Endothelial cell of umbilical vein (primary cell): ENCODE measurements at regions not wholly inside any gene's neighbourhood (a gene's known extent, or its start where the extent isn't known, plus 50 kb on each side); places are given as distances from the start of the nearest gene placed in this dataset.

ENCODE experiments used
- BruUV-seq: library from RNA; stranded (reverse); fragments of 400-500 nt; replicated peaks from 2 replicates; lab custom pipeline; 2021; lab: Mats Ljungman, UMichigan
- CTCF ChIA-PET: fragments of 300-600, 350-600 bp; sonication (Branson Sonifier 250); formaldehyde crosslinking; loops from one replicate; lab custom pipeline; 2021; ENCODE audit warnings: antibody characterized with exemption, inconsistent platforms; lab: Charles Lee
- POLR2A ChIA-PET: fragments of 300-600, 350-600 bp; sonication (Branson Sonifier 250); formaldehyde crosslinking; loops from one replicate; lab custom pipeline; 2021; ENCODE audit warnings: antibody characterized with exemption, inconsistent platforms; lab: Charles Lee
- DNase-seq: peaks from one replicate; pipeline ENCODE4 v3.0.0-alpha.2; 2011; ENCODE audit warnings: low read depth, low spot score
- FAIRE-seq: peaks from 2 replicates; lab custom pipeline; 2011; peaks lifted over from hg19 to GRCh38; lab: Jason Lieb, UNC
- H2AFZ ChIP-seq: 2 replicates; pipeline ENCODE4 v1.6.0; 2012; ENCODE audit warnings: low read depth, low read length, control low read depth, inconsistent platforms
- H3K27ac ChIP-seq: 2 replicates; pipeline ENCODE4 v1.5.1; 2011; ENCODE audit warnings: low read depth, mild to moderate bottlenecking, control low read depth, low read length, moderate library complexity; ENCODE audit not compliant: insufficient read depth
- H3K27me3 ChIP-seq, 2 experiments: 2 replicates each; pipeline versions ENCODE4 v1.6.0 to v1.6.1; 2011; ENCODE audit warnings: low read length in 2 of 2, mixed read lengths in 1 of 2; ENCODE audit not compliant: control insufficient read depth in 2 of 2, insufficient read depth in 2 of 2
- H3K36me3 ChIP-seq, 2 experiments: 2 replicates in 1 of 2; 3 replicates in 1 of 2; pipeline ENCODE4 v1.5.1; 2011; ENCODE audit warnings: low read length in 2 of 2, mild to moderate bottlenecking in 1 of 2, moderate library complexity in 1 of 2; ENCODE audit not compliant: control insufficient read depth in 2 of 2, insufficient read depth in 2 of 2; ENCODE audit errors: extremely low read depth in 1 of 2
- H3K4me1 ChIP-seq: 3 replicates; pipeline ENCODE4 v1.5.1; 2011; ENCODE audit warnings: mild to moderate bottlenecking, low read length; ENCODE audit not compliant: control insufficient read depth, insufficient read depth; ENCODE audit errors: extremely low read depth
- H3K4me2 ChIP-seq: 2 replicates; pipeline ENCODE4 v1.6.1; 2011; ENCODE audit warnings: low read length, control low read depth, mixed read lengths; ENCODE audit not compliant: insufficient read depth
- H3K4me3 ChIP-seq, 3 experiments: fragments of 200-600 bp in 1 of 3; sonication (generic), shearing (Covaris generic) in 1 of 3; replicated peaks in 1 of 3; 2 replicates each; pipeline ENCODE4 v1.5.1; 2011 to 2016; ENCODE audit warnings: control low read depth in 3 of 3, low read length in 3 of 3, mild to moderate bottlenecking in 2 of 3, inconsistent platforms in 1 of 3, low read depth in 1 of 3, moderate library complexity in 1 of 3; ENCODE audit not compliant: insufficient read depth in 1 of 3
- H3K79me2 ChIP-seq: 2 replicates; pipeline ENCODE4 v1.6.0; 2012; ENCODE audit warnings: low read length, inconsistent platforms; ENCODE audit not compliant: control insufficient read depth, insufficient read depth
- H3K9ac ChIP-seq: replicated peaks from 2 replicates; pipeline ENCODE3; 2011; ENCODE audit warnings: low read length, control low read depth; ENCODE audit not compliant: insufficient read depth; ENCODE audit errors: extremely low read depth
- H3K9me1 ChIP-seq: replicated peaks from 3 replicates; pipeline ENCODE4 v1.6.0; 2011; ENCODE audit warnings: mild to moderate bottlenecking, low read length; ENCODE audit not compliant: control insufficient read depth, insufficient read depth; ENCODE audit errors: extremely low read depth
- H3K9me3 ChIP-seq: replicated peaks from 2 replicates; pipeline ENCODE4 v1.5.1; 2012; ENCODE audit warnings: low read length, inconsistent platforms; ENCODE audit not compliant: control insufficient read depth, insufficient read depth
- H4K20me1 ChIP-seq: replicated peaks from 2 replicates; pipeline ENCODE3; 2011; ENCODE audit warnings: mild to moderate bottlenecking, low read length; ENCODE audit not compliant: control insufficient read depth, insufficient read depth; ENCODE audit errors: extremely low read depth
- EZH2 ChIP-seq: IDR thresholded peaks from 2 replicates; pipeline ENCODE4 v1.6.1; 2012; ENCODE audit warnings: borderline replicate concordance, low read depth, mild to moderate bottlenecking, moderate library complexity, low read length, inconsistent platforms; ENCODE audit not compliant: severe bottlenecking
- FOS ChIP-seq: IDR thresholded peaks from 2 replicates; pipeline ENCODE4 v1.6.1; 2011; ENCODE audit warnings: mild to moderate bottlenecking, low read length, moderate library complexity, borderline replicate concordance; ENCODE audit not compliant: insufficient read depth
- GATA2 ChIP-seq: IDR thresholded peaks from 2 replicates; pipeline ENCODE4 v1.7.0; 2011; ENCODE audit warnings: low read depth, mild to moderate bottlenecking, moderate library complexity, mixed read lengths, low read length; ENCODE audit not compliant: insufficient read length, insufficient read depth
- JUN ChIP-seq: IDR thresholded peaks from 2 replicates; pipeline ENCODE4 v1.6.1; 2011; ENCODE audit warnings: borderline replicate concordance, low read depth; ENCODE audit not compliant: insufficient read length, insufficient read depth
- POLR2A ChIP-seq: IDR thresholded peaks from 2 replicates; pipeline ENCODE4 v1.6.1; 2012; ENCODE audit warnings: low read depth, mild to moderate bottlenecking, control low read depth, low read length
- POLR2AphosphoS5 ChIP-seq: IDR thresholded peaks from 2 replicates; pipeline ENCODE4 v1.6.1; 2012; ENCODE audit warnings: low read depth, mild to moderate bottlenecking, control low read depth, low read length, moderate library complexity; ENCODE audit not compliant: insufficient read depth
- dilution Hi-C: fragments of 300-500 bp; cut with MboI; formaldehyde crosslinking; loops from one replicate; pipeline ENCODE4 v1.15.0; 2019; ENCODE audit warnings: low sequenced_read_pairs; ENCODE audit not compliant: extremely low pct_ligation_motif_present
- intact Hi-C: fragments of 100-400 bp; cut with micrococcal nuclease; formaldehyde crosslinking; loops from one replicate; pipeline ENCODE4 v1.10.0; 2022
- TF ChIP-seq, protein P1 (sequence below): IDR thresholded peaks from 2 replicates; pipeline ENCODE4 v1.6.1; 2011; ENCODE audit not compliant: insufficient read depth, insufficient read length
- TF ChIP-seq, protein P2 (sequence below), 2 donors: IDR thresholded peaks; 1 replicate in 1 of 2; 2 replicates in 1 of 2; pipeline ENCODE4 v1.5.1; 2011; ENCODE audit warnings: low read length in 2 of 2, mild to moderate bottlenecking in 2 of 2, moderate library complexity in 2 of 2, control low read depth in 1 of 2, inconsistent platforms in 1 of 2, low read depth in 1 of 2; ENCODE audit not compliant: insufficient read depth in 1 of 2; ENCODE audit errors: extremely low read depth in 1 of 2

GRCh38 chr2:217382794-217383193 lies 522.9 kb upstream of the TNP1 start:
- no peak overlapping the region for H3K4me3 ChIP-seq
- H3K27me3 ChIP-seq = no peaks in the 10 kb centered on the region
- BruUV-seq = no TSS peak
- intact Hi-C loops (no loop called here), dilution Hi-C loops (no loop called here)
- no peak overlapping the region for H3K27ac ChIP-seq
- POLR2A ChIA-PET = no interaction called here
- H3K9ac ChIP-seq = no peak overlapping the region
- H3K79me2 ChIP-seq = no peaks in the 10 kb centered on the region
- H2AFZ ChIP-seq = no peak overlapping the region
- no peaks in the 10 kb centered on the region for H4K20me1 ChIP-seq
- TF ChIP-seq POLR2A (no peak), GATA2 (no peak), FOS (no peak), EZH2 (no peak), JUN (no peak), POLR2AphosphoS5 (no peak)
- TF ChIP-seq, protein P1, sequence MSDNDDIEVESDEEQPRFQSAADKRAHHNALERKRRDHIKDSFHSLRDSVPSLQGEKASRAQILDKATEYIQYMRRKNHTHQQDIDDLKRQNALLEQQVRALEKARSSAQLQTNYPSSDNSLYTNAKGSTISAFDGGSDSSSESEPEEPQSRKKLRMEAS = no peak
- TF ChIP-seq, protein P2, sequence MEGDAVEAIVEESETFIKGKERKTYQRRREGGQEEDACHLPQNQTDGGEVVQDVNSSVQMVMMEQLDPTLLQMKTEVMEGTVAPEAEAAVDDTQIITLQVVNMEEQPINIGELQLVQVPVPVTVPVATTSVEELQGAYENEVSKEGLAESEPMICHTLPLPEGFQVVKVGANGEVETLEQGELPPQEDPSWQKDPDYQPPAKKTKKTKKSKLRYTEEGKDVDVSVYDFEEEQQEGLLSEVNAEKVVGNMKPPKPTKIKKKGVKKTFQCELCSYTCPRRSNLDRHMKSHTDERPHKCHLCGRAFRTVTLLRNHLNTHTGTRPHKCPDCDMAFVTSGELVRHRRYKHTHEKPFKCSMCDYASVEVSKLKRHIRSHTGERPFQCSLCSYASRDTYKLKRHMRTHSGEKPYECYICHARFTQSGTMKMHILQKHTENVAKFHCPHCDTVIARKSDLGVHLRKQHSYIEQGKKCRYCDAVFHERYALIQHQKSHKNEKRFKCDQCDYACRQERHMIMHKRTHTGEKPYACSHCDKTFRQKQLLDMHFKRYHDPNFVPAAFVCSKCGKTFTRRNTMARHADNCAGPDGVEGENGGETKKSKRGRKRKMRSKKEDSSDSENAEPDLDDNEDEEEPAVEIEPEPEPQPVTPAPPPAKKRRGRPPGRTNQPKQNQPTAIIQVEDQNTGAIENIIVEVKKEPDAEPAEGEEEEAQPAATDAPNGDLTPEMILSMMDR (IDR thresholded peaks at IDR 0.05; ENCODE audit: extremely low read depth in 1 of 2, insufficient read depth in 1 of 2, low read depth in 1 of 2, low read length in 2 of 2) = no peak
- H3K36me3 ChIP-seq = no peaks in the 10 kb centered on the region
- H3K9me1 ChIP-seq = no peaks in the 10 kb centered on the region
- no peaks in the 10 kb centered on the region for H3K4me1 ChIP-seq
- DNase-seq = no peak
- CTCF ChIA-PET = no interaction called here
- no peaks in the 10 kb centered on the region for H3K9me3 ChIP-seq
- no peak overlapping the region for H3K4me2 ChIP-seq
- peak; percentile 50 for FAIRE-seq
